ENCODE measurements at regions not wholly inside any gene's neighbourhood (a gene's known extent, or its start where the extent isn't known, plus 50 kb on each side); places are given as distances from the start of the nearest gene placed in this dataset.
"Not testable (repeated sequence)": the region's sequence is repeated elsewhere in the genome, so short reads cannot be mapped to it uniquely, and the experiment has no call there.

- peak; percentile 50 for DNase-seq
These were observed 51.2 kb upstream of the SEC16B start for GRCh38 chr1:178020968-178021640.

DNA sequence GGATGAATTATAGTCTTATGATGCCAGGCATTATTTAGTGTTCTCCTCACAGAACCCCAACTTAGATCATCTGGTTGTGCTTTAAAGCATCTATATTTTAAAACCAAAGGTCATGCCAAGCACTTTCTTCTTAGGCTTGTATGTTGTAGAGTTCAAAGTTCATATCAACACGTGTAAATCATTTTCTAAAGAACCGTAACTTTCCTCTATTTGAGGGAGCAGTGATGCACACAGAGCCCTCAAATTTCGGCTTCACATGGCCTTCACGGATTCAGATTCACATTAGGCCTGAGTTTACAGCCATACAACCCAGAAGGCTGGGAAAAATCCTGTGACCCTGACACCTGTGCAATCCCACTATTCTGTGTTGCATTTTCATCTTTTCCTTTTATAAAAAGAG lies 52.1 kb upstream of the SEC16B start:
- no peak for DNase-seq

DNA sequence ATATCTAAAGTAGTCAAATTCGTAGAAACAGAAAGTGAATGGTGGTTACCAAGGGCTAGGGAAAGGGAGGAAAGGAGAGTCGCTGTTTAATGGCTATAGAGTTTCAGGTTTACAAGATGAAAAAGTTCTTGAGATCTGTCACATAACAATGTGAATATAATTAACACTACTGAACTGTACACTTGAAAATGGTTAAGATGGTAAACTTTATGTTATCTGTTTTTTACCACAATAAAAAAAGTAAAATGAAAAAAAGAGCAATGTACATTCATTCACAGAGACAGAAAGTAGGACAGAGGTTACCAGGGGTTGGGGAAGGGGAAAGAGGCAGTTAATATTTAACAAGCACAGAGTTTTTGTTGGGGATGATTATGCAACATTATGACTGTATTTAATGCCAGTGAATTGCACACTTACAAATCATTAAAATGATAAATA lies 53.3 kb upstream of the SEC16B start:
- no peak for DNase-seq

GRCh38 chr1:178024504-178024903 lies 54.6 kb upstream of the SEC16B start:
- no peak for DNase-seq

GRCh38 chr1:178025613-178026356 lies 55.9 kb upstream of the SEC16B start:
- no peak for DNase-seq

- no peak for DNase-seq
These were observed 59.1 kb upstream of the SEC16B start for GRCh38 chr1:178028841-178029481.

DNA sequence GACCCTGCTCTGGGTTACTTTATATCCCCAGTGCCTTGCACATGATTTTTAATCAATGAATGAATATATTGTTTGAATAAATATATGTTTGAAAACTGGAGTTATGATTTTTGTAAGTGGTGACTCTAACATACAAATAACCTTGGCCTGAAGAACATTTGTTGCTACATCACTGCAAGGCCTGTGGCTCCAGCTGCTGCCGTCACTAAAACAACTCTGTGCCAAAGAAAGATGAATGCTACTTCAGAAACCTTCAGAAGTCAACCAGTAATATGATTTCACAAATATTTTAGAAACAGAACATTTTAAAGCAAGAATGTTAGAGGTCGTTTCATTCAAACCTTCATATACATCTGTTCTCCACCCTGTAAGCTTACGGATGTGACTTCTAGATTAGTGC lies 60.6 kb upstream of the SEC16B start:
- no peak for DNase-seq

GRCh38 chr1:178031856-178032320 lies 62.0 kb upstream of the RASAL2 start:
- peak; percentile 10 for DNase-seq

DNA sequence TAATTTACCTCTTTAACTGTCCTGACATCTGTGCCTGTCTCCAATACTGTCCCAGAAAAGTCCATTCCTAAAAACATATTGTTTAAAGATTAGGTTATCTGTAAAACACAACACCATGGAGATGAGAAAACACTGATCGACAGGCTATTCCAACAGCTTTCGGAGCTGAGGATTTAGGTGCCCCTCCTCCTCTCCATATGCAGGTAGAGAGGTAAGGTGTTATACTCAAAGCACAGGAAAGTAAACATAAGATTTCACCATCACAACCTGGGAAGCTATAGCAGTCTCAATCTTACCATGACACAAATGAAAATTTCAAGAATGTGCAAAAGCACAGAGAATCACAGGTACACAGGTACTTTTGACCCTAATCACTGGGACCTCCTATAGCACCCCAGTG lies 60.9 kb upstream of the RASAL2 start:
- no peak for DNase-seq

GRCh38 chr1:178034676-178035075 lies 59.2 kb upstream of the RASAL2 start:
- no peak for DNase-seq

- no peak for DNase-seq
These were observed 57.8 kb upstream of the RASAL2 start for GRCh38 chr1:178036090-178036489.

GRCh38 chr1:178037510-178038253 lies 56.2 kb upstream of the RASAL2 start:
- no peak for DNase-seq

DNA sequence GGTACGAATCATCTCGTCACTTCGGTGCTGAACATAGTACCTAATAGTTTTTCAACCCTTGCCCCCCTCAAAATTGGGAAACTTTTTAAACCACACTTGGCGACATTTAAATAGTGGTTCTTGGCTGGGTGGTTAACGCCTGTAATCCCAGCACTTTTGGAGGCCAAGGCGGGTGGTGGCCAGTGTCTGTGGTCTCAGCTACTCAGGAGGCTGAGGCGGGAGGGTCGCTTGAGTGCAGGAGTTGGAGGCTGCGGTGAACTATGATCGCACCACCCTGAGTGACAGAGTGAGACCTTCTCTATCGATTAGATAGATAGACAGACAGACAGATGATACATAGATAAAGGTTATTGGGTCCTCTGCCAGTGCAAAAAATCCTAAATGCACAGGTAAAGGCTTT lies 55.5 kb upstream of the RASAL2 start:
- no peak for DNase-seq

- no peak for DNase-seq
These were observed 54.0 kb upstream of the RASAL2 start for GRCh38 chr1:178039891-178040290.

DNA sequence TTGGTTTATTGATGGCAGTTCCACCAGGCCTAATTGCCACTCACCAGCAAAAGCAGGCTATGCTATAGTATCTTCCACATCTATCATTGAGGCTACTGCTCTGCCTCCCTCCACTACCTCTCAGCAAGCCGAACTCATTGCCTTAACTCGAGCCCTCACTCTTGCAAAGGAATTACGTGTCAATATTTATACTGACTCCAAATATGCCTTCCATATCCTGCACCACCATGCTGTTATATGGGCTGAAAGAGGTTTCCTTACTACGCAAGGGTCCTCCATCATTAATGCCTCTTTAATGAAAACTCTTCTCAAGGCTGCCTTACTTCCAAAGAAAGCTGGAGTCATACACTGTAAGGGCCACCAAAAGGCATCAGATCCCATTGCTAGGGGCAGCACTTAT lies 50.0 kb upstream of the RASAL2 start:
- not testable (repeated sequence) for DNase-seq

Measured in NCI-H1436 treated with DMSO at 0.1 percent for 48 hours (cell line).